GM21786 (cell line): ENCODE measurements at regions not wholly inside any gene's neighbourhood (a gene's known extent, or its start where the extent isn't known, plus 50 kb on each side); places are given as distances from the start of the nearest gene placed in this dataset.
"Not testable (repeated sequence)": the region's sequence is repeated elsewhere in the genome, so short reads cannot be mapped to it uniquely, and the experiment has no call there.

Source experiments
- ATAC-seq: cut with Tn5 transposase; IDR thresholded peaks from one replicate; pipeline ENCODE4 v1.9.1; 2021; ENCODE audit not compliant: unreplicated experiment

DNA sequence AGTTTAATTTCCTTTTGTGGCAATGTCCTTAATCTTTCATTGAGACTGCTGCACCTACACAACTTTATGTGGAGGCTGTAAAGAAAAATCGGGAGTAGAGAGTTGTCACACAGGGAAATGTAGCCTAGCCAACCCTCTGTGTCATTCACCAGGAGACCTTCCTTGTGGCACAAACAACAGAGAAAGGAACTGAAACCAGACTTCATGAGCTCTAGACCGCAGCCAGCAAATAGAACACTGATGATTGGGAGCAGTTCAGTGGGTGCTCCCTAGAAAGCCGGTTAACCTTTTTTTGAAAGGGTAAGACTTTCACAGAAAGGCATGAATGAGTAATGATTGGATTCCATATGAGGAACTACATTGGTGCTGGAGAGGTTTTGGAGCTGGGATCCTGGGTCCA lies 1752.4 kb upstream of the CELF4 start:
- no peak for ATAC-seq

DNA sequence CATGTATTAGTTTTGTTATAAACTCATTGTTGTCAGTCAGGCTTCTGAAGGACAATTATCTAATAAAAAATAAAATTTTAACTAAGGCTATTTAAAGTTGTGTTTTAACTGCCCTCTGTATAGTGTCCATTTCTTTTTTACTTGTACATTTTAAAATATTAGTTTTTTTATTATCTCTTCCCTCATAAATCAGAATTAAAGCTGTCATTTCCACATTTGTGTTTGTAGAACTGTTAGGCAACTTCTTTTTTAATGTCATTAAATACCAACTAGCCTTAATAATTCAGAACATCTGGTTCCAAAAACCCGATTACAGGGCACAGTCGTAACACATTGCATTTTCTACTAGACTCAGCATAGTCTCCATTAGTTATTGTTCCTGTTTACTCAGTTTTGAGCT lies 1749.0 kb upstream of the CELF4 start:
- ATAC-seq, result no peak

DNA sequence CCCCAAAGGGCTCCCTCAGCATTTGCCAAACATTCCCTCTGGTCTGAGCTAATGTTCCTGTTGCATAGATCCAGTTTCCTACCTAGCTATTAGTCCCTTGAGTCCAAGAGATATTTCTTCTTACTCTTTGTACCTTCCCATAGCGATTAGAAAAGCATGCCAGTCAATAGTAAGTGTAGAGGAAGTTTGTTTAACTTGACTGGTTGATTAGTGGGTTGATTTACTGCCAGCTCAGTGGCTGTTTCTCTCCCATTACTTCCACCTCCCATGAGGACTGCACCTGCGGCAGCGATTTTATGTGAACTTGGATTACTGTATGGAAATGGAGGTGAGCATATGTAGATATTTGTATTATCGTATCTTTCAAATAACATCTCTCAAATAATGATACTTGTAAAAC lies 1748.4 kb upstream of the CELF4 start:
- ATAC-seq, result no peak

DNA sequence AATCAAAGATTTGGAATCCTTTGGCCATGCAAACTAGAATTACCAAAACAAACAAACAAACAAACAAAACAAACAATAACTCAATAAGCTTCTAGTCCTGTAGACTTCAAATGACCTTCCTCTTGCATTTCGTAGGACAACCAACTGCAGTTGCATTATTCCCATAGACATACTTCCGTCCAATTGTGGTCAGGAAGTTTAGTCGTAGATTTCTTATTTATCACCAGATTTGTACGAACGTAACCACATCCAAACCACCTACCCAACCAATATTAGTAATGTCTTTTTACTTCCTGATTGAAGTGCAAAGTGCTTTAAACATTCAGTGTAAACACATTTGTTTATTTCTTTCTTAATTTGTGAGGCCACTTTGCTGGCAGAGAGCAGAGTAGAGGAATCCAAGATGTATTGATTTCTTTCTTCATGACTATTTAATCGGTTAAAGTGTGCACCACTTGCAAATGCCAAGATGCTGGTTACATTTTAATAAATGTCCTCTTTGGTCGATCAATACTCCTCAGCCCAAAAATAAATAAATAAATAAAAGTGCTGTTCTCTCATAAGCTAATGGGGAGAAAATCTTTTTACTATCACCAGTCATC lies 1745.6 kb upstream of the CELF4 start:
- no peak for ATAC-seq

DNA sequence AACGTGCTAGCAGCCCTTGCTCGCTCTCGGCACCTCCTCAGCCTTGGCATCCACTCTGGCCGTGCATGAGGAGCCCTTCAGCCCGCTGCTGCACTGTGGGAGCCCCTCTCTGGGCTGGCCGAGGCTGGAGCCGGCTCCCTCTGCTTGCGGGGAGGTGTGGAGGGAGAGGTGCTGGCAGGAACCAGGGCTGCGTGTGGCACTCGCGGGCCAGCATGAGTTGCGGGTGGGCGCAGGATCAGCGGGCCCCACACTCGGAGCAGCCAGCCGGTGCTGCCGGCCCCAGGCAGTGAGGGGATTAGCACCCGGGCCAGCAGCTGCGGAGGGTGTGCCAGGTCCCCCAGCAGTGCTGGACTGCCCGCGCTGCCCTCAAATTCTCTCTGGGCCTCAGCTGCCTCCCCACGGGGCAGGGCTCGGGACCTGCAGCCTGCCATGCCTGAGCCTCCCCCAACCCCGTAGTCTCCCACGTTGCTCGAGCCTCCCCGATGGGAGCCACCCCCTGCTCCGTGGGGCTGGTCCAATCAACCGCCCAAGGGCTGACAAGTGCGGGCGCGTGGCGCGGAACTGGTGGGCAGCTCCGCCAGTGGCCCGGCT lies 1743.4 kb upstream of the CELF4 start:
- not testable (repeated sequence) for ATAC-seq

DNA sequence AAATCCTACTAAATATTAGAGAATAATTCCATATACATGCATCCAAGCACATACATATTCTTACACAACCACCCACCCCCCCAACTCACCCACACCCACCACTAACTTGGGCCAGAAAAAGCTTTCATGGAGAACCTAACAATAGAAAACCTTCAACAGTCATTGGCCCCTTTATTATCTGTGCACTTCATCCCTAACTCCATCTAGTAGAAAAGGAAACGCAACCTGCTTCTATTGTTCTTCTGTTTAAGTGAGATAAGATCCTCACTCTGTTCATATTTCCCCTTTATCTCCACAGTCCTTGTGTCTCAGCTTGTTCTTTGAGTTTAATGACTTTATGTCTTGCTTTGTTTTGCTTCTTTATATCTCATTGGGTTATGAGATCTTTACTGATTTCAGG lies 1740.2 kb upstream of the CELF4 start:
- ATAC-seq, result no peak

DNA sequence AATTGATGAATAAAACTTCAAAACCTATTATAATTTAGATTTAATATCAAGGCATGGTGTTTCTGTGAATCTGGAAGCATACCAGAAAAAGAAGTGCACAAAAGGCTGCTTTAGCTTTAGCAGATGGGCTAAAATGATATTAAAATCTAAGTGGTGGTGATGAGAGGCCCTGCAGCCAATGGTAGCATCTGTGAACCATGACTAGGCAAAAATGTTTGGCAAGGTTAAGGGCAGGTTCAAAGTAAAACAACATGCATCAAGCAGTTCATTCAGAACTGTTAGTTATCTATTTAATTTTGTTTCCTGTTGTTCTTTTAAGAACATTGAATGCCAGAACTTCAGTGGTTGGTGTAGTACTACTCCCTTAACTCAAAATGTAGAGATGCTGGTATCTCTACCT lies 1736.9 kb upstream of the CELF4 start:
- ATAC-seq, result no peak

DNA sequence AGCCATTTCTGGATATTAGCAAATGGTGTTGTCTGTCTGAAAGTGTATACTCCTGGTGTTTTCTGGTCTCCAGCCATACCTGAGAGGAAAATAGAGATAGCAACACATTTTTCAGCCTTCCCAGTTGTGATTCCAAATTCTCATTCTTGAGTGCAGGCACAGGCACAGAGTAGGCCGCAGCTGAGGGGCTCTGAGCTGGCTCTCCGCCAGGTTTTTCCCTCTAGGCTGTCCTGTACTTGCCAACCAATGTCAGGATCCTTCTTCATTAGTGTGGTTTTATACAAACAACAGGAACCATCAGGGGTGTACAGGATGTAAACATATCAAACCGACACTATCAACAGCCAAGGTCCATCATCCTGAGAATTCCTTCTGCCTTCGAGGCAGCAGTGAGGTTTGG lies 1733.6 kb upstream of the CELF4 start:
- ATAC-seq, result no peak

DNA sequence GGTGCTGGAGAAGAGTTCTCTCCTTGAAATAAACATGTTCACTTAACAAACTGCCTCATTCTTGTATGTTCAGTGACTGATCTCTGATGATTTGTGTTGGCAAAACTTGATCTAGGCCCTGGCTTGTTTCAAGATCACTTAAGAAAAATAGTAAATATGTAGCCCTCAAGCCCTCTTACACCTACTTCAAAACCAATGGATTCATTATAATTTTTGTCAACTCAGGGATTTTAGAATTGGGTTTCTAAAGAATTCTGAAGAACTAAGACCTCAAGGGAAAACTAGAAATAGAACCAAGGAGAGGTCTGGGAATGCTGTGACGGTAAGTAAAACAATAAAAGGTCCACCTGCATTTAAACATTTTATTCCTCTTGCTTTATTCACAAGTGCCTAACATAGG lies 1731.6 kb upstream of the CELF4 start:
- no peak for ATAC-seq

DNA sequence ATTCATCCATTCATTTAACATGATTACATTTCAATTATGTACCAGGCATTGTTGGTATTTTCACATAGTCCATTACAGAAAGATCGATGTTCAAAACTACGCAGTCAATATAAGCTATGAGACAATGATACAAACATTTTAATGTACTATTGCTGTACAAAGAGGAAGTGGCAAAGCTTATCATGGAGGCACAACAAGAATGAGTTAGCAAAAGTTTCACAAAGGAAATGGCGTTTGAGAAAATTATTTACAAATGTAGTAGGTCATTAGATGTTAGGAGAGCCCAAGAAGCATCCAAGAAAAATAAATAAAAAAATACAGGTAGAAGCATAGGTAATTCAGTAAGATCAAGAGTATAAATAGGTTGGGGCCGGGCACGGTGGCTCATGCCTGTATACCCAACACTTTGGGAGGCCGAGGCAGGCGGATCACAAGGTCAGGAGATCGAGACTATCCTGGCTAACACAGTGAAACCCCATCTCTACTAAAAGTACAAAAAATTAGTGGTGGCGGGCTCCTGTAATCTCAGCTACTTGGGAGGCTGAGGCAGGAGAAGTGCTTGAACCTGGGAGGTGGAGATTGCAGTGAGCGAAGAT lies 1730.8 kb upstream of the CELF4 start:
- ATAC-seq, result no peak

DNA sequence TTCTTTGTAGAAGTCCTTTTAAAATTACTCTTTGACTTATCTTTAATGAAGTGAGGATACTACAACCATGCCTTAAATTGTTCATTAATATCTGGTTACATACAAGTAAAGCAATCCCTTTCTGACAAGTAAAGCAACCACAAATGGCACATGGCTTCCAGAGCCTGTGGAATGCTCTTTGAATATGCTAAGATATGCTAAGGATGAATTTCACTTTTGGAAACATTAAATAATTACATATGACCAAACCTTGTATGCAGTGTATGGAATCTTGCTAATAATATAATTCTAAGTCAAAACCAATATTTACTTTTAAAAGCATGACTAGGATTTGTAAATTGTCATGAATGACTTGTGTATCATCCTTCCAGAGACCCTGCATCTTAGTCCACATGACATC lies 1711.2 kb upstream of the CELF4 start:
- no peak for ATAC-seq

DNA sequence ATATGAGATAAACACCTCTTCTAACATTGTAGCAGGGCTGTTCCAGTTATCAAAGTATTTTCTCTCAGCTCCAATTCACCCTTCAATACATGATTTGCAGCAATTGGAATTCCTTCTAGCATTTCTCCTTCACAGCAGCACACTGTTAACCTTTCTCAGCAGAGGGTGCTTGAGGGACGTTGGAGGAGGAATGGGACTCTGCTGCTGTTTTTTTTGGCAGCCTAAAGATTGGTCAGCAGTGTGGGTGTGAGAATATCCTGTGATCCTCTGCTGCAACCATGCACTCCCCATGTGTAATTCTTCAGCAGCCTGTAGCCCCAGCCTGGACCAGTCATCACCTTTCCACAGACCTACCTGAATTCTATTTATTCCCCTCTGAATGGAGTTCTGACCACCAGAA lies 1708.9 kb upstream of the CELF4 start:
- no peak for ATAC-seq

DNA sequence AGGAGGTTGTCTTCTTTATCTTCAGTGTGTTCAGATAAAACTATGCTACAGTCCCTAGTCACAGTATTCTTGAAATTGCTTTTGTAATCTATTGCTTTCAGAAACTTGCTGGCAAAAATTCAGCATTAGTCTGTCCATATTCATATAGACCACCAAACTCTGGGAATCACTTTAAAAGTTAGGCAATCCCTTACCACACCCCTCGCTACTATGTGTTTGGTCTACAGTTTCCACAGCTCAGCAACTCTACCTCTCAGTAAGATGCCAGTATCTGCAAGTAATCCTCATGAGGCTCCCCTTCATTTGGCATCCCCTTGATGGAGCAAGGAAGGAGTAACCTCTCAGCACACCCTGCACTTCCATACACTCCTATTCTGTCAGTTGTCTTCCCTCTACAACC lies 1706.6 kb upstream of the CELF4 start:
- no peak for ATAC-seq

DNA sequence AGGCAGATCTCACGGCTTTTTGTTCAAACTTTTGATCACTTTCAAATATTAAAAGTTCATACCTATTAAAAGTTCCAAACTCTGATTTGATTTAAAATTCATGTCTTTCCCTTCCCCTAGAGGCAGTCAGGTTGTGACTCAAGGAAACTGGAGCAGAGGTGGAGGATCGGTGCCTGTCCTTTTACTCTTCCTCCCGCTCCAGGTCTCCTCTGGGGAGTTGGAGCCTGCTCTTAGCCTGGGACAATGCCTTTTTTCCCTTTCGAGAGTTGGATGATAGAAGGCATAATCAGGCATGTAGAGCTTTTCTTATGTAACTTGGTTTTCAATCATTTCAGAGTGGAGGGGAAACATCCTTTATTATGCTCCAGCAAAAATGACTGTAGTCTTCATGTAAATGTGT lies 1706.1 kb upstream of the CELF4 start:
- ATAC-seq, result no peak

DNA sequence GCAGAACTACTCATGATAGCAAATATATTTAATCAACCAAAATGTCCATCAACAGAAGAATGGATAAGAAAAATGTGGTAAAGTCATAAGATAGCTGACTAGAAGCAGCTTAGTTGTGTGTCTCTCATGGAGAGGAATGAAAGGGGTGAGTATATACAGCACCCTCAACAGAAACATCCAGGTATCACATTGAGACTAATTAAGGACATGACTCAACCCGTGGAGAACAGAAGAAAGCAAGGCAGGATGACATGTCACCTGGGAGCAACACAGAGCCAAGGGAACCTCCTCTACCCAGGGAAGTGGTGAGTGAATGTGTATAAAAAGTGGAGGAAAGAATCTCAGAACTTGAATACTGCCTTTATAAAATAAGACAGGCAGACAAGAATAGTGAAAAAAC lies 1695.0 kb upstream of the CELF4 start:
- ATAC-seq, result no peak

DNA sequence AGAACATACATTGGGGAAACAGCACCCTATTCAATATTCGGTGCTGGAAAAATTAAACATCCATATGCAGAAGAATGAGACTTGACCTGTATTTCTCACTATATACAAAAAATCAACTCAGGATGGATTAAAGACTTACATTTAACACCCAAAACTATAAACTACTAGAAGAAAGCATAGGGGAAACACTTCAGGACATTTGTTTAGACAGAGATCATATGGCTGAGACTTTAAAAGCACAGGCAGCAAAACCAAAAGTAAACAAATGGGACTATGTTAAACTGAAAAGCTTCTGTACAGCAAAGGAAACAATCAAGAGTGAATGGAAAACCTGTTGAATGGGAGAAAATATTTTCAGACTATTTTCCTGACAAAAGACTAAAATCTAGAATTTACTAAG lies 1694.1 kb upstream of the CELF4 start:
- no peak for ATAC-seq

DNA sequence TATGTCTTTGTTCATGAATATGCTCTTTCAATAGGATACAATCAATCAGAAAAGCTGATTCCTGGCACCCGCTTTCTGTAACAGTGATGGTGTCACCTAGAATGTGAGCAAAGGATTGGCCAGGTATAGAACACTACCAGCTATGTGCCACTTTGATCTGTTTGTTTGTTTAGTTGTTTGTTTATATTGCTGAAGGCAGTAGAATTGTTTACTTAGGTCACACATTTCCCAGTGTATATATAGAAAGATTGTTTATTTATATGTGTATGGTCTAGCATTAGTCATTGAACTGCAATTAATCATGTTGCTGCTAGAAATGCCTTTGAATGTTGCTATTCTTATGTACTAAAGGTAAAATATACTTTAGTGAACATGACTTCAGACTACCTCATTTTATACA lies 1678.6 kb upstream of the CELF4 start:
- no peak for ATAC-seq

DNA sequence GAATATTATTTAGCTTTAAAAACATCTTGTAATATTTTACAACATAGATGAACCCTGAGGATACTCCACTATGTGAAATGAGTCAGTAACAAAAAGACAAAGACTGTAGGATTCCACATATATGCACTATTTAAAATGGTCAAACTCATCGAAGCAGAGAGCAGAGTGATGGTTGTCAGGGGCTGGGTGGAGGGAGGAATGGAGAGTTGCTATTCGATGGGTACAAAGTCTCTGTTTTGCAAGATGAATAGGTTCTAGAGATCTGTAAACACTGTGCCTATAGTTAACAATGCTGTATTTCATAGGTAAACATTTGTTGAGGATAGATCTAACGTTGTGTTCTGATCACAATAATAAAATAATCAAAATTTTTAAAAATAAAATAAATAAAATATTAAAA lies 1675.9 kb upstream of the CELF4 start:
- ATAC-seq, result no peak

DNA sequence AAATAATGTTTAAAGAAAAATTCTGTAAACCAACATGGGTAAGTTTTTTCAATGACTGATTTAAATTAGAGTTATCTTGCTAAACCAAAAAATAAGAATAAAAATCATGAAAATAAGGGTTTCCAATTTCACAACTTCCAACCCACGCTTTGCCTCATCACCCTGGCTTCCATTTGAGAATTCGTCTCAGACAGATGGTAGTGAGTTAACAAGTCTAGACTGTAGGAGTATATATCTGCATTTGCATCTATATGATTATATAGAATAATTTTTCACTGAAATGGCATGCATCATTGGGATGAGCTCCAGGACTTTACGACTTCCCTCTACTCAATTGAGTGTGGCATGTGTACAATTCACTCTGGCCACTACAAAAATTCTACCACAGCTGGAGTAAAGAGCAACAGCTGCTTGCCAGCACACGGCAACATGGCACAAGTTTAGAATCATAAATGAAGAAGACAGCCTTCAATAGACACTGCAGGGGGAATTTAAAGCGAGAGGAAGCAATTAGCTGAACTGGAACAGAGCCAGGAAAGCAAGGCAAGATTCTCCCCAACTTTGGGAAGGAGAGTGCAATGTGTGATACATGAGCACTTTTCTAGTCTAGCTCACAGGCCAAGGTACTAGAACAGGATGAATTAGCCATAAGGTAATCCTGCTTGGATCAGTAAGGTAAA lies 1673.5 kb upstream of the CELF4 start:
- no peak for ATAC-seq

DNA sequence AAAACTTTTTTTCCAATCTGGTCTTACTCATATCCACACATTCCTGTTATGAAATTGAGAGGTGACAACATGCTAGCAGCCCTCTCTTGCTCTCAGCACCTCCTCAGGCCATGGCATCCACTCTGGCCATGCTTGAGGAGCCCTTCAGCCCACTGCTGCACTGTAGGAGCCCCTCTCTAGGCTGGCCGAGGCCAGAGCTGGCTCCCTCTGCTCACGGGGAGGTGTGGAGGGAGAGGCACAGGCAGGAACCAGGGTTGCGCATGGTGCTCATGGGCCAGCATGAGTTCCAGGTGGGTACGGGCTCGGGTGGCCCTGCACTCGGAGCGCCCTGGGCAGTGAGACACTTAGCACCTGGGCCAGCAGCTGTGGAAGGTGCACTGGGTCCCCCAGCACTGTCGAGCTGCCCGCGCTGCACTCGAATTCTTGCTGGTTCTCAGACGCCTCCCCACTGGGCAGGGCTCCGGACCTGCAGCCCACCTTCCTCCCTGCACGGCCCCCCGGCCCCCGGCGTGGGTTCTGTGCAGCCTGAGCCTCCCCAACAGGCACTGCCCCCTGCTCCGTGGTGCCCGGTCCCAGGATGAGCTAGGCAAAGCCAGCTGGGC lies 1669.6 kb upstream of the CELF4 start:
- ATAC-seq, result no peak

DNA sequence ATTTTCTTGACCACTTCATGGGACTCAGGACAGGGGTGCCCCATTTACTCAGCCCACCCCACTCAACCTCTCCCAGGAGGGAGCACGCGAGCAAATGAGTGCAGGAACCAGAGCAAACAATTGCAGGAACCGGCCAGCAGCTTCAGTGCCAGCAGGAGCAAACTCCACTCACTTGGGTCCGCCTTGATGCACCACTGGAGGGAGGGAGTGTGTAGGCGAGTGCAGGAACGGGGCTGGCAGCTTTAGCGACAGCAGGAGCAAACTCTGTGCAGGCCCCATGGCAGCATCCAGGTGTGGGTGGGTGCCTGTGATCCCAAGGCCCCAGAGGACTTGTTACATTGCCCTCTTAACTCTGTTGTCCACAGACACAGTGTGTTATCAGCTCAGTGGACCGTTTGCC lies 1667.3 kb upstream of the CELF4 start:
- ATAC-seq, result no peak

DNA sequence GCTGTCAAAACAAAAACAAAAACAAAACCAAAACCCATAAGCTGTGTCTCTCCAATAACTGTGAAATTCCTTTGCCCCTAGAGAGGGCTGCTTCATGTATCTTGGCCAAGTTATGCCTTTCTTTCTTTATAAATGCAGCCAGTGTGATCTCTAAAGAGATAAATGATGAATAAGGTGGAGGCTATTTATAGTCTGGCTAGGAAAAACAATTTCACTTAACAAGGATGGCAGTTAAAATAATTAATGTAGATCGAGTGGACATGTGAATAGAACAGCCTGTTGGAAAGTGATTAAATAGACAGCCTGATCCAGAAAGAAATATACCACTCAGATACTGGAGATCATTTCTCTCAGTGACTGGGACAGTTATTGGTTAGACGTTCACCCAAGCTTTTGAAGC lies 1666.9 kb upstream of the CELF4 start:
- no peak for ATAC-seq
